Ammon's horn (tissue), 1 donor: ENCODE measurements at regions not wholly inside any gene's neighbourhood (a gene's known extent, or its start where the extent isn't known, plus 50 kb on each side); places are given as distances from the start of the nearest gene placed in this dataset.
"Not testable (repeated sequence)": the region's sequence is repeated elsewhere in the genome, so short reads cannot be mapped to it uniquely, and the experiment has no call there.

Experiments used
- DNase-seq: peaks from one replicate; pipeline ENCODE4 v3.0.0-alpha.2; 2016; ENCODE audit warnings: low spot score

DNA sequence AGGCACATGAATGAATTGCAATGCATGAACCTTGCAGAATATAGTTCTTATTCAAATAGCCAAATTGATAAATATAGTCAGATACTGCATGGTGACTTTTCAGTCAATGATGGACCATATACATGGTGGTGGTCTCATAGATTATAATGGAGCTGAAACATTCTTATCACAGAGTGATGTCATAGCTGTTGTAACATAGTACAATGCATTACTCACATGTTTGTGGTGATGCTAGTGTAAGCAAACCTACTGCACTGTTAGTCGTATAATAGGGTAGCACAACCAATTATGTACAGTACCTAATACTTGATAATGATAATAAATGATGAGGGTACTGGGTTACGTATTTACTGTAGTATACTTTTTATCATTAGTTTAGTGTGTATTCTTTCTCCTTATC is 280.3 kb downstream of the BCAT1 start:
- no peak for DNase-seq

DNA sequence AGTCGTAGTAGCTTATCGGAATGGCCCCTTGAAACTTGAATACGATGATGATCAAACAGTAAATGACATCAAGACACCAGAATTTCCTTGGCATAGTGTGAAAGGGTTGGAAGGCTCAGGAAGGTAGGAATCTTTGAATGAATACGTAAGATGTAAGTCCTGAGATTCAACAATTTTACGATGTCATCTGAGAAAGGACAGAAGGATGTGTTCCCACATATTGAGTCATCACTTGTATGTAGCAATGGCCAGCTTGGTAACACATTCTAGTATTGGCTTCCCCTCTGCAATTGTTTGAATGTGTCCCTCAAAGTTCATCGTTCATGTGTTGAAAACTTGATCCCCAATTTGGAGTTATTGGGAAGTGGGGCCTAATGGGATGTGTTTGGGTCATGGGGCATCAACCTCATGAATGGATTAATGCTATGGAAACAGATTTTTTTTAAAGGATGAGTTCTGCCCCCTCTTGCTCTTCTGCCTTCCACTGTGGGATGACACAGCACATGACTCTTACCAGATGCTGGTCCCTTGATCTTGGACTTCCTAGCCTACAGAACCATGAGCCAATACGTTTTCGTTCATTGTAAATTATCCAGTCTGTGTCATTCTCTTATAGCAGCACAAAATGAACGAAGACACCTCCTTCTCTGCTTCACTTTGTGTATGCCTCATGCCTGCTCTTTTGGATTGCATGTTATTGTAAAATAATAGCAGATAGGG is 284.6 kb downstream of the BCAT1 start:
- DNase-seq: no peak

DNA sequence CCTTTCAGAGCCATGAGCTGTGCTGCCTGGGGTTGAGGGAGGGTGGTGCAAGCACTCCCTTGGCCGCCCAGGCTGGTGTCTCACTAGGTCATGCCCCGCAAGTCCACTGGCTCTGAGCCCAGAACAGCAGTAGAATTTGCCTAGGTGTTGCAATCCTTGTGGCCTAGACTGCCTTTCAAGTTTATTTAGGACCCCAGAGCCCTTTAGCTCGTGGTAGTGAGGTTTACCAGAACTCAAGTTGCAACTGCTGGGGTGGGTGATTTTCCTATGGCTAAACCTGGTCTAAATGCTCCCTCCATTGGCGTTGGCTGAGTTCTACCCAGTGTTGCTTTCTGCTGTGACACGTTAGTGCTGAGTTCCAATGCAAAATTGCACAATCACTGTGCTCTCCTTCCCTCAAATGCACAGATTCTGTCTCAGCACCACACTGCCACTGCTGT is 287.2 kb downstream of the BCAT1 start:
- peak; percentile 30 for DNase-seq

- no peak for DNase-seq
These were observed 289.9 kb downstream of the BCAT1 start for GRCh38 chr12:24659016-24659415.

GRCh38 chr12:24654344-24654743 is 294.6 kb downstream of the BCAT1 start:
- not testable (repeated sequence) for DNase-seq

DNA sequence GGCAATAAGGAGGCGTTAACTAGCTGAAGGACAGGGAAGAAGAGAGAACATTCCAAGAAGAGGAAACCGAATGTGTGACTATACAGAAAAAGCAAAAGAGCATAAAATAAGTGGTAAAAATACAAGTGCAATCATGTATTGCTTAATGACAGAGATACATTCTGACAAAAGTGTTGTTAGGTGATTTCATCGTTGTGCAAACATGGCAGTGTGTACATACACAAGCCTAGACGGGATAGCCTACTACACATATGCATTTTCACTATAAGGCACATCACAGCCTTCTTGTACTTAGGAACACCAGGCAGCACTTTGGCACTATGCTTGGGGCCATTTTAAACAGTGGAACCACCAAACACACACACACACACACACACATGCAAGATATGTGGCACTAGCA is 299.3 kb downstream of the BCAT1 start:
- DNase-seq: no peak

DNA sequence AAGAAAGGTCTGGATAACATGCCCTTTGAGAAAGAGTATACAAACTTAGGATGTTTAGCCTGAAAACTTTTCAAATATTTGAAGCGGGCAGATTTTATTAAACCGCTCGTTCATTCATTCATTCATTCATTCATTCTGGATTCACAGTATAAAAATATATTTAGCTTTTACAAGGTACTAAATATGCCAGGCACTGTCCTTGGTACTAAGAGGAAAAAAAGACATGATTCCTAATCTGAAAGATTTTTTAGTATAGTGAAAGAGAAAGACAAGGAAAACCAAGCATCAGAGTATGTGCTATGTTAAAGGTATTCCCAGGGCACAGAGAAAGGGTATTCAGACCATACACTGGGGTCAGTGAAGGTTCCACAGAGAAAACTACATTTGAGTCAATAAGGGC is 299.7 kb downstream of the BCAT1 start:
- no peak for DNase-seq

- no peak for DNase-seq
These were observed 303.6 kb downstream of the BCAT1 start for GRCh38 chr12:24645254-24645653.

- no peak for DNase-seq
These were observed 305.5 kb downstream of the BCAT1 start for GRCh38 chr12:24643120-24644119.

DNA sequence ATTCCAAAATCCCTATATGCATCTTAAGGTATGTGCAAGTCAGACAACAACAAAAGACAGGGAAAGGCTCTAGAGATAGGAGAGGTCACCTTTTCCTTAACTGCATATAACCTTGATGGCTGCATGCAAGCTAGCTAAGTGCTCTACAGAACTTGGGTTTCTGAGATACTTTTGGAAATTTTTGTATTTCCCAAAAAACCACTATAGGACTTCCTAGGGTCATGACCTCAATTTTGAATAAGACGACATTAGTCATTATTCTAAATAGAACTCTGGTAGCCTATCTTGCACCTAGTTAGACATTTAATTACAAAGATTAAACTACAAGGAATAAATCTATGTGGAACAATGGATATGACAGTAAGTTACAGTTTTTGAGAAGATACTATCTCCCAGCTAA is 309.3 kb downstream of the BCAT1 start:
- no peak for DNase-seq

- no peak for DNase-seq
These were observed 316.4 kb downstream of the BCAT1 start for GRCh38 chr12:24632466-24632865.

- DNase-seq: no peak
These were observed 317.1 kb downstream of the BCAT1 start for GRCh38 chr12:24631676-24632426.

- DNase-seq: no peak
These were observed 318.0 kb downstream of the BCAT1 start for GRCh38 chr12:24630856-24631255.

- no peak for DNase-seq
These were observed 318.5 kb downstream of the BCAT1 start for GRCh38 chr12:24630446-24630845.

GRCh38 chr12:24625103-24625502 is 323.8 kb downstream of the BCAT1 start:
- no peak for DNase-seq

- DNase-seq: not testable (repeated sequence)
These were observed 328.9 kb downstream of the BCAT1 start for GRCh38 chr12:24619954-24620353.

DNA sequence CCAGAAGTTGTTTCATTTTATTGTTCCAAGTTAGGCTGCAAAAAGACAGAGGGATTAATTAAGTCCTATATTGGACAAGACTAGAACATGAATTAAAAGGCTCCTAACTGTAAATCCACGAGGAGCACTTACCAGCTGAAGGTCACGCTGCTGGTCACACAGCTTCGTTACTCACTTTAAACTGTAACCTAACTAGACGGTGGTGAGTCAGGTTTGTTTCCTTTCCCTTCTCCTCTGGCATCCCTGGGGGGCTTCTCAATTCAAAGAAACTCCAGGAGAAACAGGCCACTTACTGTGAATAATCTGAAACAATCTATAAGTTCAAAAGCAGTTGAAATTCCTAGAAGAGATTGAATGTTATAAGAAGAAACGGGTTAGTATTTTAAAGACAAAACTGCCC is 331.4 kb downstream of the BCAT1 start:
- no peak for DNase-seq

DNA sequence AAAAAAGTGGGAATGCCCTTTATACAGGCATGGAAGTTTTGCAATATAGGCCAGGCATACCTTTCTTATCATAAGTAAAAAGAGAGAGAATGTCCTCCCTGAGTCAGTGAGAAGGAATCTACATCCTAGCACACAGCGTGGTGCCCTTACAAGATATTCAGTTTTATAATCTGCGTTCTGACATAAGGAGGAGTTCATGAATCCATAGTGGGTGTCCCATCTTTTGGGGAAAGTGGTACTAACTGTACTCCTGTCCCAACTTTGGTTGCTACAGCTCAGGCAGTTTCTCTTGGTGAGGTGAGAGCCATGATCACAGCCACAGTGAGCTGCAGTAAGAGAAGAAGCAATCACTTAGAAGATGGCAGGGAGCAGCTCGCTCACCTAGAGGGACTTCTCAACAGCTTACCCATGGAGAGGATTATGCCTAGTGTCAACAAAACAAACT is 332.9 kb downstream of the BCAT1 start:
- DNase-seq: no peak

DNA sequence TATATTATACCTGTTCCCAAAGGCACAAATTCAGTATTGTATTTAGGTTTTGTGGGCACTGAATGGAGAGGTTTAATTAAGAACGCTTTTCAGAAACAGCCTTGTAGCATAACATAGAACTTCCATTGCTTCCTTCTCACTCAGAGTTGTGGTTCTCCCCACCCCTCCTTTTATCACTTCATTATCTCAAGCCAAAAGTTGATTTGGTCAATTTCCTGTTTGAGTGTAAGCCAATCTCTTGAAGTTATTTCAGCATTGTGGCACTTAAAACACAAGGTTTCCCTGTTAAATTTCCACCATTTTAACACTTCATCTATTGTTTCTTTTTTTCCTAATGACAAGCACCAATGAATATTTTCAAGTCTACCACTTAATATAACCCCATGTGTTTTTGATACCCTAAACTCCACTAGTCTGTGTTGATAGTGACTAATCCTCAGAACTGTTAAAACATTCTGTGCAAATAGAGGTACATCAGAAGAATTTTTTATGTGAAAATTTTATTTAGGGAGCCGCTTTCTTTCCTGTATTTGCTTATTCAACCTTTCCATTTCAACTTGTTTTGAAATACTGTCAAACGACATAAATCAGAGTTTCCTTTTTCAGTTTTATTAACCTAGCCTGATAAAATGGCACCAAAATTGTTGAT is 340.1 kb downstream of the BCAT1 start:
- DNase-seq: no peak

GRCh38 chr12:24608108-24608507 is 340.8 kb downstream of the BCAT1 start:
- DNase-seq: no peak

DNA sequence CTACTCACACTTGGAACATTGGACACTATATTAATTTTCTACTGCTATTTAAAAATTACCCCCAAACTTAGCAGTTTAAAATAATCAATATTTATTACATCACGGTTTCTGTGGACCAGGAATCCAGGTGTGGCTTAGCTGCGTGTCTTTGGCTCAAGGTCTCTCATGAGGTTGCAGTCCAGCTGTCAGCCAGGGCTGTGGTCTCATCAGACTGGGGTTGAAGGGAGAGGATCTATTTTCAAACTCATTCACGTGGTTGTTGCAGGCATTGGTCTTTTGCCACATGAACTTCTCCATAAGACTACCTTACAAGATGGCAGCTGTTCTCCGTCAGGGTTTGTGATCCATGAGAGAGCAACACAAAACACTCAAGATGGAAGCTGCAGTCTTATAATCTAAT is 343.0 kb downstream of the BCAT1 start:
- DNase-seq: no peak

- no peak for DNase-seq
These were observed 343.4 kb downstream of the BCAT1 start for GRCh38 chr12:24605466-24605865.
